Germinal center (tissue), 1 donor: ENCODE measurements at regions not wholly inside any gene's neighbourhood (a gene's known extent, or its start where the extent isn't known, plus 50 kb on each side); places are given as distances from the start of the nearest gene placed in this dataset.
A peak's percentile ranks its signal among the peaks of the same experiment; 100 is the strongest.
"Not testable (repeated sequence)": the region's sequence is repeated elsewhere in the genome, so short reads cannot be mapped to it uniquely, and the experiment has no call there.

Source experiments
- DNase-seq: peaks from one replicate; pipeline ENCODE4 v3.0.0; 2012; ENCODE audit warnings: mixed read lengths, low spot score

- DNase-seq = no peak
Observed at GRCh38 chr16:72596373-72596772, 424.4 kb upstream of the PMFBP1 start.

- DNase-seq = peak; percentile 8
Observed at GRCh38 chr16:72590151-72590937, 418.4 kb upstream of the PMFBP1 start.

- no peak for DNase-seq
Observed at GRCh38 chr16:72588551-72588950, 416.6 kb upstream of the PMFBP1 start.

GRCh38 chr16:72578061-72578460 is 406.1 kb upstream of the PMFBP1 start:
- not testable (repeated sequence) for DNase-seq

GRCh38 chr16:72576189-72576588 is 404.2 kb upstream of the PMFBP1 start:
- DNase-seq = no peak

GRCh38 chr16:72569677-72570076 is 397.7 kb upstream of the PMFBP1 start:
- DNase-seq = no peak

- DNase-seq = no peak
Observed at GRCh38 chr16:72568502-72568901, 396.5 kb upstream of the PMFBP1 start.

GRCh38 chr16:72566174-72566573 is 394.2 kb upstream of the PMFBP1 start:
- no peak for DNase-seq

GRCh38 chr16:72565106-72565505 is 393.2 kb upstream of the PMFBP1 start:
- DNase-seq = no peak

- DNase-seq = no peak
Observed at GRCh38 chr16:72560617-72561016, 388.7 kb upstream of the PMFBP1 start.

- no peak for DNase-seq
Observed at GRCh38 chr16:72558501-72558900, 386.5 kb upstream of the PMFBP1 start.

GRCh38 chr16:72554935-72555334 is 383.0 kb upstream of the PMFBP1 start:
- DNase-seq = no peak

GRCh38 chr16:72552654-72553053 is 380.7 kb upstream of the PMFBP1 start:
- DNase-seq = no peak

GRCh38 chr16:72551649-72552048 is 379.7 kb upstream of the PMFBP1 start:
- DNase-seq = no peak

GRCh38 chr16:72549878-72550277 is 377.9 kb upstream of the PMFBP1 start:
- no peak for DNase-seq

- no peak for DNase-seq
Observed at GRCh38 chr16:72542102-72542501, 370.1 kb upstream of the PMFBP1 start.

- DNase-seq = no peak
Observed at GRCh38 chr16:72537664-72538063, 365.7 kb upstream of the PMFBP1 start.

GRCh38 chr16:72536723-72537435 is 364.9 kb upstream of the PMFBP1 start:
- DNase-seq = no peak

- DNase-seq = no peak
Observed at GRCh38 chr16:72532906-72533410, 361.0 kb upstream of the PMFBP1 start.

GRCh38 chr16:72530434-72530833 is 358.5 kb upstream of the PMFBP1 start:
- DNase-seq = no peak

GRCh38 chr16:72523087-72523486 is 351.1 kb upstream of the PMFBP1 start:
- DNase-seq = no peak

- DNase-seq = no peak
Observed at GRCh38 chr16:72517154-72517553, 345.2 kb upstream of the PMFBP1 start.

- DNase-seq = no peak
Observed at GRCh38 chr16:72511171-72511570, 339.2 kb upstream of the PMFBP1 start.
